B cell (primary cell): ENCODE measurements at regions not wholly inside any gene's neighbourhood (a gene's known extent, or its start where the extent isn't known, plus 50 kb on each side); places are given as distances from the start of the nearest gene placed in this dataset.

Experiments
- ATAC-seq: fragments of 200-7000 bp; cut with Tn5 transposase; one replicate; pipeline ENCODE4 v1.10.0; 2021; ENCODE audit warnings: low read depth, mild to moderate bottlenecking, moderate number of reproducible peaks, moderate library complexity
- CTCF ChIA-PET: fragments of 350-600 bp; sonication (Branson Sonifier 250); formaldehyde crosslinking; loops from one replicate; lab custom pipeline; 2021; ENCODE audit warnings: antibody characterized with exemption, inconsistent platforms; lab: Charles Lee
- POLR2A ChIA-PET: fragments of 350-600 bp; sonication (Branson Sonifier 250); formaldehyde crosslinking; loops from one replicate; lab custom pipeline; 2021; ENCODE audit warnings: antibody characterized with exemption; lab: Charles Lee
- DNase-seq: peaks from one replicate; pipeline ENCODE4 v3.0.0; 2013
- H2AFZ ChIP-seq: 2 replicates; pipeline ENCODE4 v1.6.1; 2012; ENCODE audit warnings: mild to moderate bottlenecking, low read depth, low read length; ENCODE audit not compliant: insufficient read depth, poor library complexity, severe bottlenecking
- H3K27ac ChIP-seq, 2 donors: 1 replicate in 1 of 2; 2 replicates in 1 of 2; pipeline ENCODE4 v1.5.1; 2012 to 2013; ENCODE audit warnings: low read length in 2 of 2, mild to moderate bottlenecking in 2 of 2, moderate library complexity in 1 of 2
- H3K27me3 ChIP-seq, 4 experiments: fragments of 200-600 bp in 1 of 4; sonication (generic) in 1 of 4; replicated peaks in 1 of 4; 1 replicate in 2 of 4; 2 replicates in 2 of 4; pipeline versions ENCODE4 v1.6.1 to v1.7.0; 2013 to 2016; ENCODE audit warnings: low read length in 3 of 4, mild to moderate bottlenecking in 2 of 4, mixed read lengths in 1 of 4, moderate library complexity in 1 of 4; ENCODE audit not compliant: insufficient read depth in 4 of 4, control insufficient read depth in 3 of 4; ENCODE audit errors: control extremely low read depth in 1 of 4
- H3K36me3 ChIP-seq, 2 experiments: replicated peaks in 1 of 2; 1 replicate in 1 of 2; 2 replicates in 1 of 2; pipeline versions ENCODE4 v1.6.1 to v1.7.1; 2013; ENCODE audit warnings: low read length in 1 of 2; ENCODE audit not compliant: insufficient read depth in 2 of 2, control insufficient read depth in 1 of 2; ENCODE audit errors: control extremely low read depth in 1 of 2, extremely low read depth in 1 of 2
- H3K4me1 ChIP-seq, 2 donors: fragments of 200-600 bp in 1 of 2; sonication (generic) in 1 of 2; 1 replicate in 1 of 2; 2 replicates in 1 of 2; pipeline versions ENCODE4 v1.5.1 to v1.6.1; 2013 to 2017; ENCODE audit warnings: low read length in 2 of 2; ENCODE audit not compliant: control insufficient read depth in 2 of 2, insufficient read depth in 2 of 2
- H3K4me2 ChIP-seq: replicated peaks from 2 replicates; pipeline ENCODE3; 2012; ENCODE audit warnings: mild to moderate bottlenecking, low read depth, low read length; ENCODE audit not compliant: poor library complexity, severe bottlenecking
- H3K4me3 ChIP-seq, 5 experiments: fragments of 200-600 bp in 1 of 5; sonication (generic) in 1 of 5; 1 replicate in 3 of 5; 2 replicates in 2 of 5; pipeline versions ENCODE4 v1.5.1 to v1.7.0; 2011 to 2016; ENCODE audit warnings: low read length in 4 of 5, mild to moderate bottlenecking in 4 of 5, low read depth in 2 of 5, control low read depth in 1 of 5, moderate library complexity in 1 of 5; ENCODE audit not compliant: insufficient read depth in 1 of 5; ENCODE audit errors: control extremely low read depth in 1 of 5, extremely low read depth in 1 of 5
- H3K79me2 ChIP-seq: fragments of 200-600 bp; sonication (generic); one replicate; pipeline ENCODE4 v1.6.0; 2016; ENCODE audit warnings: low read length; ENCODE audit not compliant: control insufficient read depth, insufficient read depth
- H3K9ac ChIP-seq: fragments of 200-600 bp; sonication (generic); 2 replicates; pipeline ENCODE4 v1.6.1; 2017; ENCODE audit warnings: mild to moderate bottlenecking, low read length, moderate library complexity
- H3K9me3 ChIP-seq, 3 donors: one replicate each; pipeline versions ENCODE4 v1.6.1 to v1.7.1; 2013; ENCODE audit warnings: low read length in 2 of 3; ENCODE audit not compliant: control insufficient read depth in 2 of 3, insufficient read depth in 1 of 3; ENCODE audit errors: control extremely low read depth in 1 of 3
- H4K20me1 ChIP-seq: 2 replicates; pipeline ENCODE4 v1.6.0; 2012; ENCODE audit warnings: mild to moderate bottlenecking, low read length; ENCODE audit not compliant: insufficient read depth, control insufficient read depth, poor library complexity, severe bottlenecking
- H3K27ac Mint-ChIP-seq: one replicate; pipeline ENCODE4 v1.8.0; 2021; ENCODE audit warnings: mixed read lengths
- H3K27me3 Mint-ChIP-seq: one replicate; pipeline ENCODE4 v1.8.0; 2021; ENCODE audit warnings: mixed read lengths
- H3K4me1 Mint-ChIP-seq: one replicate; pipeline ENCODE4 v1.8.0; 2021; ENCODE audit warnings: mixed read lengths
- H3K4me3 Mint-ChIP-seq: one replicate; pipeline ENCODE4 v1.8.0; 2021; ENCODE audit warnings: mixed read lengths
- H3K9me3 Mint-ChIP-seq: one replicate; pipeline ENCODE4 v1.8.0; 2022; ENCODE audit warnings: mixed read lengths; ENCODE audit not compliant: insufficient read depth
- EZH2 ChIP-seq: IDR thresholded peaks from 2 replicates; pipeline ENCODE4 v1.6.1; 2012; ENCODE audit warnings: borderline replicate concordance, low read depth, mild to moderate bottlenecking, moderate library complexity, low read length; ENCODE audit not compliant: insufficient read depth, poor library complexity, severe bottlenecking
- WGBS: methylation state at CpG from one replicate; pipeline ENCODE4 v1.1.5; 2013; ENCODE audit warnings: missing lambda C conversion rate; ENCODE audit not compliant: insufficient coverage; 5-methylcytosine and 5-hydroxymethylcytosine counted together
- intact Hi-C: fragments of 100-400 bp; cut with micrococcal nuclease; formaldehyde crosslinking; loops from one replicate; pipeline ENCODE4 v1.10.0; 2022
- TF ChIP-seq, protein P1 (sequence below): fragments of 200-600 bp; IDR thresholded peaks from one replicate; pipeline ENCODE4 v1.8.0; 2022; ENCODE audit warnings: antibody characterized with exemption, mild to moderate bottlenecking

DNA sequence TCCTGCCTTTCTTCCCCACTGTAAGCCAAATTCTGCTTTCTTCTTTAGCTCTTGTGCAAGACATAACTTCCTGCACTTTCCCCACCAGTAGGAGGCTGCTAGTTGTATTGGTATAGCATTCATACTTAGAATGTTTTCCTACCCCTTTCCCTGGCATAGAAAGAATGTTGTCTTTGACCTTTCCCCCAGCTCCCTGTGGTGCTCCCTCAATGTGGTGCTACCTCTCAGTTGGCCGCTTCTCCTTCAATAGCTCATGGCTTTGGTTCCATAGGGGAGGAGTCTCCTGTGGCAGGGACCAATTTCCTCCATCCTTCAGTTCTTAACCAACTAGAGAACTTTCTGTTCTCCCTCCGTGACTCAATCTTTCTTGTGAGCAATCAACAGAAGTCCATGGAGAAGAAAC is 67.5 kb upstream of the AKAP13 start:
- Mint-ChIP-seq H3K4me3 (peak overlapping the region; percentile 89), H3K4me1 (peaks cover 86% of the 10 kb centered on the region), H3K27ac (peak overlapping the region; percentile 95), H3K27me3 (no peaks in the 10 kb centered on the region), H3K9me3 (peaks cover 3% of the 10 kb centered on the region)
- H3K79me2 ChIP-seq: peaks cover 25% of the 10 kb centered on the region
- peaks cover 57 to 62% of the 10 kb centered on the region in 2 donors for H3K4me1 ChIP-seq
- H3K4me3 ChIP-seq: peak overlapping the region in 4 of 5 experiments; percentile 28 to 59 (median 51)
- no peaks in the 10 kb centered on the region for H3K36me3 ChIP-seq
- TF ChIP-seq EZH2: no peak
- TF ChIP-seq, protein P1, sequence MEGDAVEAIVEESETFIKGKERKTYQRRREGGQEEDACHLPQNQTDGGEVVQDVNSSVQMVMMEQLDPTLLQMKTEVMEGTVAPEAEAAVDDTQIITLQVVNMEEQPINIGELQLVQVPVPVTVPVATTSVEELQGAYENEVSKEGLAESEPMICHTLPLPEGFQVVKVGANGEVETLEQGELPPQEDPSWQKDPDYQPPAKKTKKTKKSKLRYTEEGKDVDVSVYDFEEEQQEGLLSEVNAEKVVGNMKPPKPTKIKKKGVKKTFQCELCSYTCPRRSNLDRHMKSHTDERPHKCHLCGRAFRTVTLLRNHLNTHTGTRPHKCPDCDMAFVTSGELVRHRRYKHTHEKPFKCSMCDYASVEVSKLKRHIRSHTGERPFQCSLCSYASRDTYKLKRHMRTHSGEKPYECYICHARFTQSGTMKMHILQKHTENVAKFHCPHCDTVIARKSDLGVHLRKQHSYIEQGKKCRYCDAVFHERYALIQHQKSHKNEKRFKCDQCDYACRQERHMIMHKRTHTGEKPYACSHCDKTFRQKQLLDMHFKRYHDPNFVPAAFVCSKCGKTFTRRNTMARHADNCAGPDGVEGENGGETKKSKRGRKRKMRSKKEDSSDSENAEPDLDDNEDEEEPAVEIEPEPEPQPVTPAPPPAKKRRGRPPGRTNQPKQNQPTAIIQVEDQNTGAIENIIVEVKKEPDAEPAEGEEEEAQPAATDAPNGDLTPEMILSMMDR: peak; percentile 11
- peak overlapping the region; percentile 62 for H2AFZ ChIP-seq
- peak overlapping the region; percentile 72 for H3K4me2 ChIP-seq
- no peak for DNase-seq
- peaks cover 0 to 4% (median 3%) of the 10 kb centered on the region in 3 donors for H3K9me3 ChIP-seq
- ChIA-PET CTCF (interaction anchor here (0.7 to 9.0 kb wide), 15 partner anchors 9 to 193 kb away, joined by 3 to 195 read pairs (median 4); partner anchors contain the start of gene AKAP13), POLR2A (interaction anchor here (1.1 to 3.3 kb wide), 7 partner anchors 10 to 376 kb away, joined by 3 to 24 read pairs (median 8); no protein-coding TSS in a partner anchor)
- H3K27ac ChIP-seq: peak overlapping the region; percentile 87 to 97
- no peaks in the 10 kb centered on the region for H3K27me3 ChIP-seq
- 80% methylated on average over 1 of the region's 2 CpGs for WGBS
- ATAC-seq: peak; percentile 35
- peak overlapping the region; percentile 66 for H3K9ac ChIP-seq
- intact Hi-C loops: loop anchor here (1.0 to 10.0 kb wide), 5 partner anchors 16 to 272 kb away; no protein-coding TSS in a partner anchor
- no peaks in the 10 kb centered on the region for H4K20me1 ChIP-seq

DNA sequence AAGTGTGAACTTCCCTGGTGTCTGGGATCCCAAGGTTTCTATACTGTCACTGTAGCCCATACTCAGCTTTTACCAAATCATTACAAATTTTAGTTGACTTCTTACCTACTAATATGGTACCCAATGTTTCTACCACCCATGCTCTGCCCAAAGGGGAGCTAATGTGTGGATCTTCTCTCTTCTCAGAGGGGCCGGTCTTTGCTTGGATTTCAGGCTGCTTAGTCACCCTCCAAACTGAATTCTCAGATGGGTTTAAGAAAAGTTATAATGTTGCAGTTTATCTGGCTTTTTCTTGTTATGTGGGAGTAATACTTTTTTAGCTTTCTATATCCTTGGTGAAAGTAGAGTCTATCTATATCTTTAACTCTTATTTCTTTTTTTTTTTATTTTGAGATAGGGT is 67.1 kb upstream of the AKAP13 start:
- Mint-ChIP-seq H3K27ac (peak overlapping the region; percentile 95), H3K27me3 (no peaks in the 10 kb centered on the region), H3K4me3 (peak overlapping the region; percentile 89), H3K4me1 (peaks cover 86% of the 10 kb centered on the region), H3K9me3 (peaks cover 3% of the 10 kb centered on the region)
- H2AFZ ChIP-seq: peak overlapping the region; percentile 62
- H3K36me3 ChIP-seq: no peaks in the 10 kb centered on the region
- H4K20me1 ChIP-seq: no peaks in the 10 kb centered on the region
- H3K4me2 ChIP-seq: peak overlapping the region; percentile 72
- CTCF ChIA-PET: interaction anchor here (0.7 to 9.0 kb wide), 14 partner anchors 15 to 193 kb away, joined by 3 to 195 read pairs (median 5); partner anchors contain the start of gene AKAP13
- peaks cover 0 to 3% (median 2%) of the 10 kb centered on the region in 3 donors for H3K9me3 ChIP-seq
- TF ChIP-seq, protein P1: no peak
- TF ChIP-seq EZH2: no peak
- POLR2A ChIA-PET: interaction anchor here (1.5 to 3.3 kb wide), 4 partner anchors 11 to 101 kb away, joined by 6 to 24 read pairs (median 8); no protein-coding TSS in a partner anchor
- intact Hi-C loops: loop anchor here (2.0 to 10.0 kb wide), 2 partner anchors 69 to 271 kb away; no protein-coding TSS in a partner anchor
- H3K9ac ChIP-seq: peak overlapping the region; percentile 66
- H3K4me3 ChIP-seq: peak overlapping the region in 1 of 5 experiments; percentile 59
- WGBS: no CpG with 5 or more reads among the region's 1 CpG
- peaks cover 29% of the 10 kb centered on the region for H3K79me2 ChIP-seq
- peaks cover 61 to 62% of the 10 kb centered on the region in 2 donors for H3K4me1 ChIP-seq
- ATAC-seq: no peak
- DNase-seq: no peak
- H3K27ac ChIP-seq: peak overlapping the region; percentile 87 to 97
- H3K27me3 ChIP-seq: no peaks in the 10 kb centered on the region
